Thoracic aorta (tissue), 2 donors: ENCODE measurements at regions not wholly inside any gene's neighbourhood (a gene's known extent, or its start where the extent isn't known, plus 50 kb on each side); places are given as distances from the start of the nearest gene placed in this dataset.

Source experiments
- ATAC-seq: fragments of 150-250 bp; one replicate; pipeline ENCODE4 v1.8.0; 2017; ENCODE audit warnings: low read depth; ENCODE audit not compliant: insufficient number of reproducible peaks, low FRiP score
- DNase-seq: peaks from one replicate; pipeline ENCODE4 v3.0.0-alpha.2; 2020; ENCODE audit warnings: low spot score
- H3K27ac ChIP-seq, 2 donors: fragments of 200-600 bp; sonication (generic); 1 replicate in 1 of 2; 2 replicates in 1 of 2; pipeline ENCODE4 v1.5.1; 2016; ENCODE audit warnings: mild to moderate bottlenecking in 2 of 2, moderate library complexity in 2 of 2
- H3K27me3 ChIP-seq: fragments of 200-600 bp; sonication (generic); replicated peaks from 2 replicates; pipeline ENCODE4 v1.6.0; 2016; ENCODE audit warnings: mild to moderate bottlenecking; ENCODE audit not compliant: insufficient read depth
- H3K36me3 ChIP-seq: fragments of 200-600 bp; sonication (generic); one replicate; pipeline ENCODE4 v1.5.1; 2016
- H3K4me1 ChIP-seq, 2 donors: fragments of 200-600 bp; sonication (generic); 1 replicate in 1 of 2; 2 replicates in 1 of 2; pipeline versions ENCODE4 v1.5.1 to v1.6.0; 2016; ENCODE audit warnings: low read depth in 2 of 2, mild to moderate bottlenecking in 1 of 2; ENCODE audit not compliant: control insufficient read depth in 1 of 2
- H3K4me3 ChIP-seq: fragments of 200-600 bp; sonication (generic); 2 replicates; pipeline ENCODE4 v1.5.1; 2016; ENCODE audit warnings: mild to moderate bottlenecking
- H3K9me3 ChIP-seq: fragments of 200-600 bp; sonication (generic); 2 replicates; pipeline ENCODE4 v1.5.1; 2016
- CTCF ChIP-seq: fragments of 200-600 bp; sonication (generic); IDR thresholded peaks from one replicate; pipeline ENCODE4 v1.5.1; 2019; ENCODE audit warnings: antibody characterized with exemption

GRCh38 chr14:82431031-82431430 is 897.4 kb upstream of the SEL1L start:
- no peak for TF ChIP-seq CTCF
- Histone ChIP-seq H3K9me3 (no peaks in the 10 kb centered on the region), H3K4me3 (no peak overlapping the region), H3K27me3 (no peaks in the 10 kb centered on the region), H3K4me1 (no peaks in the 10 kb centered on the region), H3K27ac (no peak overlapping the region), H3K36me3 (no peaks in the 10 kb centered on the region)
- DNase-seq: no peak
- no peak for ATAC-seq

GRCh38 chr14:82432301-82433105 is 898.9 kb upstream of the SEL1L start:
- Histone ChIP-seq H3K27me3 (no peaks in the 10 kb centered on the region), H3K36me3 (no peaks in the 10 kb centered on the region), H3K9me3 (no peaks in the 10 kb centered on the region), H3K4me1 (no peaks in the 10 kb centered on the region), H3K27ac (no peak overlapping the region), H3K4me3 (no peak overlapping the region)
- ATAC-seq: no peak
- DNase-seq: no peak
- TF ChIP-seq CTCF: no peak

GRCh38 chr14:82438436-82438835 is 904.8 kb upstream of the SEL1L start:
- no peak for TF ChIP-seq CTCF
- Histone ChIP-seq H3K4me1 (no peaks in the 10 kb centered on the region), H3K9me3 (no peaks in the 10 kb centered on the region), H3K36me3 (no peaks in the 10 kb centered on the region), H3K27ac (no peak overlapping the region), H3K4me3 (no peak overlapping the region), H3K27me3 (no peaks in the 10 kb centered on the region)
- DNase-seq: no peak
- no peak for ATAC-seq

GRCh38 chr14:82441270-82441669 is 907.6 kb upstream of the SEL1L start:
- Histone ChIP-seq H3K36me3 (no peaks in the 10 kb centered on the region), H3K27ac (no peak overlapping the region), H3K4me3 (no peak overlapping the region), H3K27me3 (no peaks in the 10 kb centered on the region), H3K4me1 (no peaks in the 10 kb centered on the region), H3K9me3 (no peaks in the 10 kb centered on the region)
- ATAC-seq (no peak), DNase-seq (no peak)
- TF ChIP-seq CTCF: no peak

- Histone ChIP-seq H3K4me1 (no peaks in the 10 kb centered on the region), H3K4me3 (no peak overlapping the region), H3K36me3 (no peaks in the 10 kb centered on the region), H3K27me3 (no peaks in the 10 kb centered on the region), H3K27ac (no peak overlapping the region), H3K9me3 (no peaks in the 10 kb centered on the region)
- no peak for ATAC-seq
- DNase-seq: no peak
- TF ChIP-seq CTCF: no peak
These were observed 912.3 kb upstream of the SEL1L start for GRCh38 chr14:82445810-82446570.
